HEK293T (cell line): ENCODE measurements at regions not wholly inside any gene's neighbourhood (a gene's known extent, or its start where the extent isn't known, plus 50 kb on each side); places are given as distances from the start of the nearest gene placed in this dataset.

ENCODE experiments used
- CTCF ChIA-PET: fragments of 350-600 bp; formaldehyde crosslinking; extraction: SDS; loops from one replicate; lab custom pipeline; 2021; ENCODE audit warnings: antibody characterized with exemption, inconsistent platforms; lab: Yijun Ruan, JAX
- POLR2A ChIA-PET: fragments of 350-600 bp; formaldehyde crosslinking; extraction: SDS; loops from one replicate; lab custom pipeline; 2020; ENCODE audit warnings: antibody characterized with exemption, inconsistent platforms; lab: Yijun Ruan, JAX
- DNase-seq: peaks from one replicate; pipeline ENCODE4 v3.0.0; 2012; ENCODE audit warnings: mixed read lengths; ENCODE audit errors: extremely low spot score
- ARNT ChIP-seq: fragments of 450-650 bp; IDR thresholded peaks from 2 replicates; pipeline ENCODE4 v1.6.1; 2017; ENCODE audit warnings: mild to moderate bottlenecking
- BHLHE40 ChIP-seq: fragments of 450-650 bp; IDR thresholded peaks from 2 replicates; pipeline ENCODE4 v1.6.1; 2016; ENCODE audit warnings: mild to moderate bottlenecking, moderate library complexity, borderline replicate concordance
- CTBP1 ChIP-seq: fragments of 450-650 bp; IDR thresholded peaks from 2 replicates; pipeline ENCODE4 v1.6.1; 2016; ENCODE audit warnings: borderline replicate concordance
- ELF4 ChIP-seq: fragments of 450-650 bp; IDR thresholded peaks from 2 replicates; pipeline ENCODE4 v1.6.1; 2017; ENCODE audit warnings: antibody characterized with exemption
- FOXA1 ChIP-seq: fragments of 450-650 bp; IDR thresholded peaks from 2 replicates; pipeline ENCODE4 v1.6.1; 2016; ENCODE audit warnings: mild to moderate bottlenecking
- FOXK2 ChIP-seq: fragments of 450-650 bp; IDR thresholded peaks from 2 replicates; pipeline ENCODE4 v1.6.1; 2016; ENCODE audit warnings: mild to moderate bottlenecking
- FOXM1 ChIP-seq: fragments of 450-650 bp; IDR thresholded peaks from 2 replicates; pipeline ENCODE4 v1.6.1; 2017; ENCODE audit warnings: mild to moderate bottlenecking, borderline replicate concordance
- HDGF ChIP-seq: fragments of 450-650 bp; IDR thresholded peaks from 2 replicates; pipeline ENCODE4 v1.6.1; 2017; ENCODE audit warnings: antibody characterized with exemption, borderline replicate concordance
- L3MBTL2 ChIP-seq: fragments of 450-650 bp; conservative IDR thresholded peaks from 2 replicates; pipeline ENCODE4 v1.6.1; 2016; ENCODE audit warnings: mild to moderate bottlenecking
- LEF1 ChIP-seq: fragments of 450-650 bp; IDR thresholded peaks from 2 replicates; pipeline ENCODE4 v1.6.1; 2017; ENCODE audit warnings: mild to moderate bottlenecking, borderline replicate concordance
- NFRKB ChIP-seq: fragments of 450-650 bp; IDR thresholded peaks from 2 replicates; pipeline ENCODE4 v1.6.1; 2016; ENCODE audit warnings: mild to moderate bottlenecking, moderate library complexity
- SP1 ChIP-seq: fragments of 450-650 bp; IDR thresholded peaks from 2 replicates; pipeline ENCODE4 v1.6.1; 2017
- SUZ12 ChIP-seq: fragments of 450-650 bp; IDR thresholded peaks from 2 replicates; pipeline ENCODE4 v1.6.1; 2016; ENCODE audit warnings: mild to moderate bottlenecking
- TARDBP ChIP-seq: fragments of 450-650 bp; IDR thresholded peaks from 2 replicates; pipeline ENCODE4 v1.6.1; 2016
- ZNF384 ChIP-seq: fragments of 450-650 bp; IDR thresholded peaks from 2 replicates; pipeline ENCODE4 v1.6.1; 2016
- TF ChIP-seq, protein P1 (sequence below): fragments of 450-650 bp; IDR thresholded peaks from 2 replicates; pipeline ENCODE4 v1.6.1; 2016

DNA sequence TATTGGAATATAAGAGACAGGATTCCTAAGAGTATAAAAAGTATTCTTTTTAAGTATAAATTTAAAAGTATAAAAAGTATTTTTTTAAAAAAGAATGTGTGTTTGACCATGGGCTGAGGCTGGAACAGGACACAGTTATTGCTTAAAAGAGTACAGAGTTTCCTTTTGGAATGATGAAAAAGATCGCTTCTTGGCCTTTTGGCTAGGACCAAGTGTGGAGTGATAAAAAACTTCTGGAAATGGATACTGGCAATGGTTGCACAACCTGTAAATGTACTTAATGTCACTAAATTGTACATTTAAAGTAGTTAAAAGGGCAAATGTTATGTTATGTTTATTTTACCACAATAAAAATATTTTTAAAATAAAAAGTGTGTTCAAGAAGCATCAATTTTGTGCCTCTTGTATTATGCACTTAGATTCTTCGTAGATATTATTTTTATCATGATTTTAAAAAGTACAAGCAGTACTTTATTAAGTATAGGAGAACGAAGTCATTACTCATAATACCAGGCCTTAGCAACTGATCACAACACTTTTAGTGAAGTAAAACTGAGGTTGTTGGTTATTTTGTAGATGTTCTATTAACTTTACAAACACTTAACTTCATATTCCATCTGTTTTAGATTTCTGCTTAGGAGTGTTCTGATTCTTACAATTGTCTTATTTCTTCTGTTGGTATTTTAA is 389.1 kb upstream of the ZP4 start:
- POLR2A ChIA-PET = no interaction called here
- DNase-seq = no peak
- CTCF ChIA-PET = no interaction called here
- TF ChIP-seq CTBP1 (no peak), LEF1 (no peak), BHLHE40 (no peak), FOXM1 (no peak), FOXA1 (no peak), L3MBTL2 (no peak)

- ChIA-PET CTCF (no interaction called here), POLR2A (no interaction called here)
- DNase-seq = no peak
- no peak for TF ChIP-seq HDGF
- TF ChIP-seq FOXM1 = no peak
Measured at GRCh38 chr1:238272145-238272544, 381.4 kb upstream of the ZP4 start.

DNA sequence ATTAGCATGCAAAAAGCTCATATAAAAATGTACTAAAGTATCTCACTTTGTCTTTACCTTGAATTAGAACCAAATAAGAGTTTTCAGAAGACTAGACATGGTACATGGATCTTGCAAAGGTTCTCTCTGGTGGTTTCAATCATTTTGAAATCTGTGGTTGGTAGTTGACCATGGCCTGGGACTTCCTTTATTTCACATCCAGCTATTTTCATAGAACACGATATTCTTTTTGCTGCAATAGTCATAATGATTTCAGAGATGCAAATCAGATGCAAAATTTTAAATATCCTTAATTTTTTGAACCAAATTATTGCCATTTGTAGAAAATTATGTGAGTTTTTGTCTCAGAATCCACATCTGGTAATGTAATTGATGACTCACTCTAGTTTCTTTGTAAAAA is 375.1 kb upstream of the ZP4 start:
- DNase-seq = no peak
- ChIA-PET CTCF (no interaction called here), POLR2A (no interaction called here)
- no peak for TF ChIP-seq L3MBTL2
- no peak for TF ChIP-seq ELF4
- no peak for TF ChIP-seq SP1
- TF ChIP-seq SUZ12 = no peak
- TF ChIP-seq FOXM1 = no peak
- TF ChIP-seq FOXA1 = no peak
- no peak for TF ChIP-seq LEF1
- TF ChIP-seq TARDBP = no peak
- no peak for TF ChIP-seq NFRKB
- no peak for TF ChIP-seq ZNF384
- TF ChIP-seq, protein P1, sequence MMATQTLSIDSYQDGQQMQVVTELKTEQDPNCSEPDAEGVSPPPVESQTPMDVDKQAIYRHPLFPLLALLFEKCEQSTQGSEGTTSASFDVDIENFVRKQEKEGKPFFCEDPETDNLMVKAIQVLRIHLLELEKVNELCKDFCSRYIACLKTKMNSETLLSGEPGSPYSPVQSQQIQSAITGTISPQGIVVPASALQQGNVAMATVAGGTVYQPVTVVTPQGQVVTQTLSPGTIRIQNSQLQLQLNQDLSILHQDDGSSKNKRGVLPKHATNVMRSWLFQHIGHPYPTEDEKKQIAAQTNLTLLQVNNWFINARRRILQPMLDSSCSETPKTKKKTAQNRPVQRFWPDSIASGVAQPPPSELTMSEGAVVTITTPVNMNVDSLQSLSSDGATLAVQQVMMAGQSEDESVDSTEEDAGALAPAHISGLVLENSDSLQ = no peak
- TF ChIP-seq FOXK2 = no peak
- TF ChIP-seq HDGF = no peak
- no peak for TF ChIP-seq ARNT
- no peak for TF ChIP-seq CTBP1
- no peak for TF ChIP-seq BHLHE40

DNA sequence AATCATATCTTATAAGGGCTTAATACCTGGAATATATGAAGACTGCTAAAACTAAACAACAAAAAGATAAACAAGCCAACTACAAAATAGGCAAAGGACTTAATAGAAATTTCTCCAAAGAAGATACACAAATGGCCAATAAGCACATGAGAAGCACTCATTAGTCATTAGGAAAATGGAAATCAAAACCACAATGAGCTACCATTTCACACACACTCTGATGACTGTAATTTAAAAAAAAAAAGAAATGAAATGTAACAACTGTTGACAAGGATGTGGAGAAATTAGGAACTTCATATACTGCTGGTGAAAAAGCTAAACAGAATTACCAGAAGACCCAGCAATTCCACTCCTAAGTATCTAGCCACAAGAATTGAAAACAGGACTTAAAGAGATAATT is 374.2 kb upstream of the ZP4 start:
- no peak for DNase-seq
- ChIA-PET CTCF (no interaction called here), POLR2A (no interaction called here)

GRCh38 chr1:238258510-238258909 is 367.8 kb upstream of the ZP4 start:
- no peak for DNase-seq
- POLR2A ChIA-PET = no interaction called here
- CTCF ChIA-PET = interaction anchor here (1.3 kb wide), 1 partner anchor 8 kb away, joined by 7 read pairs; no protein-coding TSS in a partner anchor
- TF ChIP-seq, protein P1 = no peak
- TF ChIP-seq TARDBP (no peak), SUZ12 (no peak)

More for the DNA sequence above, 374.2 kb upstream of the ZP4 start:
- TF ChIP-seq SP1 (no peak), CTBP1 (no peak), FOXM1 (no peak), L3MBTL2 (no peak), SUZ12 (no peak)
- TF ChIP-seq, protein P1 = no peak

DNA sequence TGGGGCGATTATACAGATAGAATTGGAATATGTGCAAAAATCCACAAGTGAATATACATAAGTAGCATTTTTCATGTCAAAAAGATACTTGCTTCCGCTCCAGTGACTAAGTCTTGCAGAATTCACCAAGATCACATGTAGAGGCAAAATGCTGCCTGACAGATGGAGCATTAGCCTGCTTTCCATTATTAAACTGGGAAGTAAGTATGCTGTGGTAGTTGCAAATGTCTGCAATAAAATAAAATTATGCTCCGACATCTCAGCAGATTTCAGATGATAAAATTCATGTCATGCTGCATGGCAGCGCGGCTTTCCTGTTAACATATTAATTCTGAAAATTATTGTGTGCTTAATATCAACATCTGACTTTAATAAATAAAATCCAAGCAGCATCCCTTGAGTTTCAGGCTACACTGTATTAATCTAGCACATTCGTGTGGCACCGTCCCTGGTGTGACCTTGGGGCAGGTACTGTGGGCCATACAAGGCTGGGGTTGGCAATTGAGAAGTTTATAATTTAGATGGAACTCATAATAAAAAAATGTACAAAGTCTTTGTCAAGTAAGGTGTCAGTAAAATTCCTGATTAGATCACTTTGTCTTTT is 366.4 kb upstream of the ZP4 start:
- CTCF ChIA-PET = interaction anchor here (0.5 kb wide), 1 partner anchor 262 kb away, joined by 4 read pairs; no protein-coding TSS in a partner anchor
- TF ChIP-seq ARNT = no peak
- TF ChIP-seq BHLHE40 = no peak
- no peak for TF ChIP-seq FOXM1
- TF ChIP-seq, protein P1 = no peak
- TF ChIP-seq HDGF = no peak
- no peak for TF ChIP-seq SP1
- no peak for TF ChIP-seq SUZ12
- TF ChIP-seq LEF1 = no peak
- TF ChIP-seq TARDBP = no peak
- TF ChIP-seq FOXA1 = no peak
- no peak for TF ChIP-seq L3MBTL2
- no peak for TF ChIP-seq ZNF384
- no peak for TF ChIP-seq ELF4
- TF ChIP-seq FOXK2 = no peak
- no peak for TF ChIP-seq CTBP1
- no peak for TF ChIP-seq NFRKB
- POLR2A ChIA-PET = no interaction called here
- no peak for DNase-seq
